ENCODE measurements at regions not wholly inside any gene's neighbourhood (a gene's known extent, or its start where the extent isn't known, plus 50 kb on each side); places are given as distances from the start of the nearest gene placed in this dataset.

GRCh38 chr1:37162059-37162458 is 127.7 kb upstream of the GRIK3 start:
- no peaks in the 10 kb centered on the region for H3K27me3 ChIP-seq (replicated peaks; ENCODE audit: control insufficient read depth, insufficient read depth, low read length)
- H3K9ac ChIP-seq (ENCODE audit: low read length), result no peak overlapping the region
- no peak overlapping the region for H3K4me3 ChIP-seq (ENCODE audit: low read length)
- peaks cover 22% of the 10 kb centered on the region for H3K9me3 ChIP-seq (ENCODE audit: control insufficient read depth, low read length)
- no peak for DNase-seq (ENCODE audit: low read depth)
- no peaks in the 10 kb centered on the region for H3K4me1 ChIP-seq (ENCODE audit: control insufficient read depth, insufficient read depth, low read length)
- H3K36me3 ChIP-seq (ENCODE audit: control insufficient read depth, insufficient read depth, low read length, severe bottlenecking), result no peaks in the 10 kb centered on the region

- Histone ChIP-seq H3K27me3 (replicated peaks; ENCODE audit: control insufficient read depth, insufficient read depth, low read length) (no peaks in the 10 kb centered on the region), H3K9me3 (ENCODE audit: control insufficient read depth, low read length) (peaks cover 22% of the 10 kb centered on the region), H3K9ac (ENCODE audit: low read length) (no peak overlapping the region), H3K4me3 (ENCODE audit: low read length) (no peak overlapping the region), H3K4me1 (ENCODE audit: control insufficient read depth, insufficient read depth, low read length) (no peaks in the 10 kb centered on the region), H3K36me3 (ENCODE audit: control insufficient read depth, insufficient read depth, low read length, severe bottlenecking) (no peaks in the 10 kb centered on the region)
- no peak for DNase-seq (ENCODE audit: low read depth)
Measured at GRCh38 chr1:37166005-37166404, 131.7 kb upstream of the GRIK3 start.

GRCh38 chr1:37167479-37167878 is 133.2 kb upstream of the GRIK3 start:
- no peak overlapping the region for H3K9ac ChIP-seq (ENCODE audit: low read length)

GRCh38 chr1:37169241-37169640 is 134.9 kb upstream of the GRIK3 start:
- Histone ChIP-seq H3K36me3 (ENCODE audit: control insufficient read depth, insufficient read depth, low read length, severe bottlenecking) (no peaks in the 10 kb centered on the region), H3K27me3 (replicated peaks; ENCODE audit: control insufficient read depth, insufficient read depth, low read length) (no peaks in the 10 kb centered on the region), H3K4me1 (ENCODE audit: control insufficient read depth, insufficient read depth, low read length) (no peaks in the 10 kb centered on the region), H3K9ac (ENCODE audit: low read length) (no peak overlapping the region), H3K4me3 (ENCODE audit: low read length) (no peak overlapping the region), H3K9me3 (ENCODE audit: control insufficient read depth, low read length) (peaks cover 9% of the 10 kb centered on the region)
- DNase-seq (ENCODE audit: low read depth), result no peak

More at GRCh38 chr1:37167479-37167878, 133.2 kb upstream of the GRIK3 start:
- Histone ChIP-seq H3K4me3 (ENCODE audit: low read length) (no peak overlapping the region), H3K36me3 (ENCODE audit: control insufficient read depth, insufficient read depth, low read length, severe bottlenecking) (no peaks in the 10 kb centered on the region), H3K9me3 (ENCODE audit: control insufficient read depth, low read length) (peaks cover 13% of the 10 kb centered on the region), H3K4me1 (ENCODE audit: control insufficient read depth, insufficient read depth, low read length) (no peaks in the 10 kb centered on the region), H3K27me3 (replicated peaks; ENCODE audit: control insufficient read depth, insufficient read depth, low read length) (no peaks in the 10 kb centered on the region)
- no peak for DNase-seq (ENCODE audit: low read depth)

GRCh38 chr1:37169743-37170275 is 135.5 kb upstream of the GRIK3 start:
- H3K9ac ChIP-seq (ENCODE audit: low read length), result no peak overlapping the region
- no peaks in the 10 kb centered on the region for H3K36me3 ChIP-seq (ENCODE audit: control insufficient read depth, insufficient read depth, low read length, severe bottlenecking)
- no peak for DNase-seq (ENCODE audit: low read depth)

GRCh38 chr1:37171691-37172090 is 137.4 kb upstream of the GRIK3 start:
- Histone ChIP-seq H3K27me3 (replicated peaks; ENCODE audit: control insufficient read depth, insufficient read depth, low read length) (peaks cover under 1% of the 10 kb centered on the region), H3K9ac (ENCODE audit: low read length) (no peak overlapping the region), H3K36me3 (ENCODE audit: control insufficient read depth, insufficient read depth, low read length, severe bottlenecking) (no peaks in the 10 kb centered on the region), H3K4me1 (ENCODE audit: control insufficient read depth, insufficient read depth, low read length) (no peaks in the 10 kb centered on the region), H3K9me3 (ENCODE audit: control insufficient read depth, low read length) (no peaks in the 10 kb centered on the region), H3K4me3 (ENCODE audit: low read length) (no peak overlapping the region)
- no peak for DNase-seq (ENCODE audit: low read depth)

More at GRCh38 chr1:37169743-37170275, 135.5 kb upstream of the GRIK3 start:
- H3K9me3 ChIP-seq (ENCODE audit: control insufficient read depth, low read length), result peaks cover 9% of the 10 kb centered on the region
- no peak overlapping the region for H3K4me3 ChIP-seq (ENCODE audit: low read length)
- no peaks in the 10 kb centered on the region for H3K4me1 ChIP-seq (ENCODE audit: control insufficient read depth, insufficient read depth, low read length)
- no peaks in the 10 kb centered on the region for H3K27me3 ChIP-seq (replicated peaks; ENCODE audit: control insufficient read depth, insufficient read depth, low read length)

GRCh38 chr1:37174341-37174740 is 140.0 kb upstream of the GRIK3 start:
- Histone ChIP-seq H3K4me1 (ENCODE audit: control insufficient read depth, insufficient read depth, low read length) (no peaks in the 10 kb centered on the region), H3K4me3 (ENCODE audit: low read length) (no peak overlapping the region), H3K9me3 (ENCODE audit: control insufficient read depth, low read length) (no peaks in the 10 kb centered on the region), H3K27me3 (replicated peaks; ENCODE audit: control insufficient read depth, insufficient read depth, low read length) (peaks cover 4% of the 10 kb centered on the region), H3K9ac (ENCODE audit: low read length) (no peak overlapping the region), H3K36me3 (ENCODE audit: control insufficient read depth, insufficient read depth, low read length, severe bottlenecking) (no peaks in the 10 kb centered on the region)
- DNase-seq (ENCODE audit: low read depth), result no peak

- Histone ChIP-seq H3K9me3 (ENCODE audit: control insufficient read depth, low read length) (no peaks in the 10 kb centered on the region), H3K4me3 (ENCODE audit: low read length) (no peak overlapping the region), H3K4me1 (ENCODE audit: control insufficient read depth, insufficient read depth, low read length) (no peaks in the 10 kb centered on the region), H3K27me3 (replicated peaks; ENCODE audit: control insufficient read depth, insufficient read depth, low read length) (peaks cover 4% of the 10 kb centered on the region), H3K9ac (ENCODE audit: low read length) (no peak overlapping the region), H3K36me3 (ENCODE audit: control insufficient read depth, insufficient read depth, low read length, severe bottlenecking) (no peaks in the 10 kb centered on the region)
- no peak for DNase-seq (ENCODE audit: low read depth)
Measured at GRCh38 chr1:37174876-37175275, 140.6 kb upstream of the GRIK3 start.

- H3K4me1 ChIP-seq (ENCODE audit: control insufficient read depth, insufficient read depth, low read length), result no peaks in the 10 kb centered on the region
- H3K9ac ChIP-seq (ENCODE audit: low read length), result no peak overlapping the region
- H3K4me3 ChIP-seq (ENCODE audit: low read length), result no peak overlapping the region
- peaks cover 4% of the 10 kb centered on the region for H3K27me3 ChIP-seq (replicated peaks; ENCODE audit: control insufficient read depth, insufficient read depth, low read length)
- H3K36me3 ChIP-seq (ENCODE audit: control insufficient read depth, insufficient read depth, low read length, severe bottlenecking), result no peaks in the 10 kb centered on the region
- no peaks in the 10 kb centered on the region for H3K9me3 ChIP-seq (ENCODE audit: control insufficient read depth, low read length)
- DNase-seq (ENCODE audit: low read depth), result no peak
Measured at GRCh38 chr1:37175666-37176215, 141.4 kb upstream of the GRIK3 start.

- Histone ChIP-seq H3K4me1 (ENCODE audit: control insufficient read depth, insufficient read depth, low read length) (no peaks in the 10 kb centered on the region), H3K36me3 (ENCODE audit: control insufficient read depth, insufficient read depth, low read length, severe bottlenecking) (no peaks in the 10 kb centered on the region), H3K9ac (ENCODE audit: low read length) (no peak overlapping the region), H3K9me3 (ENCODE audit: control insufficient read depth, low read length) (no peaks in the 10 kb centered on the region), H3K4me3 (ENCODE audit: low read length) (no peak overlapping the region), H3K27me3 (replicated peaks; ENCODE audit: control insufficient read depth, insufficient read depth, low read length) (peaks cover 4% of the 10 kb centered on the region)
- DNase-seq (ENCODE audit: low read depth), result no peak
Measured at GRCh38 chr1:37176269-37176668, 142.0 kb upstream of the GRIK3 start.

- peak; percentile 1 for DNase-seq (ENCODE audit: low read depth)
- Histone ChIP-seq H3K4me1 (ENCODE audit: control insufficient read depth, insufficient read depth, low read length) (no peaks in the 10 kb centered on the region), H3K9me3 (ENCODE audit: control insufficient read depth, low read length) (no peaks in the 10 kb centered on the region), H3K27me3 (replicated peaks; ENCODE audit: control insufficient read depth, insufficient read depth, low read length) (peaks cover 4% of the 10 kb centered on the region), H3K36me3 (ENCODE audit: control insufficient read depth, insufficient read depth, low read length, severe bottlenecking) (no peaks in the 10 kb centered on the region), H3K9ac (ENCODE audit: low read length) (no peak overlapping the region), H3K4me3 (ENCODE audit: low read length) (no peak overlapping the region)
Measured at GRCh38 chr1:37177230-37177864, 143.0 kb upstream of the GRIK3 start.

All from adipocyte (in vitro differentiated cells).